ENCODE measurements at regions not wholly inside any gene's neighbourhood (a gene's known extent, or its start where the extent isn't known, plus 50 kb on each side); places are given as distances from the start of the nearest gene placed in this dataset.

- DNase-seq (ENCODE audit: low read depth in 1 of 2, low spot score in 2 of 2) (no peak), FAIRE-seq (no peak)
- CTCF ChIA-PET (ENCODE audit: partially characterized antibody) = interaction anchor here (0.6 to 1.8 kb wide), 8 partner anchors 10 to 1066 kb away, joined by 3 to 8 read pairs (median 3); no protein-coding TSS in a partner anchor
Measured at GRCh38 chr6:54003316-54003715, 107.9 kb upstream of the MLIP start.

More at GRCh38 chr6:54003316-54003715, 107.9 kb upstream of the MLIP start:
- no peak overlapping the region for H3K14ac ChIP-seq (ENCODE audit: insufficient read length)
- no peak overlapping the region for H2BK20ac ChIP-seq (ENCODE audit: low read length)
- H2BK5ac ChIP-seq (ENCODE audit: low read depth, low read length) = no peak overlapping the region
- H3K27ac ChIP-seq (ENCODE audit: low read depth, low read length) = no peak overlapping the region
- no peak overlapping the region for H3K18ac ChIP-seq (ENCODE audit: extremely low read depth, low read length)
- no peak overlapping the region for H2BK12ac ChIP-seq (ENCODE audit: low read depth, low read length)
- no peak overlapping the region for H3K4me3 ChIP-seq (ENCODE audit: extremely low read depth in 1 of 4, insufficient read depth in 2 of 4, low read depth in 3 of 4, low read length in 4 of 4)
- H3K9me3 ChIP-seq (ENCODE audit: insufficient read depth in 2 of 2, low read depth in 1 of 2, low read length in 1 of 2) = no peaks in the 10 kb centered on the region
- POLR2A ChIA-PET (ENCODE audit: partially characterized antibody) = interaction anchor here (0.7 kb wide), 1 partner anchor 190 kb away, joined by 3 read pairs; no protein-coding TSS in a partner anchor
- H4K8ac ChIP-seq (ENCODE audit: extremely low read depth, insufficient read depth, low read length) = no peak overlapping the region
- TF ChIP-seq MAX (IDR thresholded peaks at IDR 0.05) = no peak
- no peak for TF ChIP-seq KDM5A (IDR thresholded peaks at IDR 0.05; ENCODE audit: low read length)
- TF ChIP-seq JUND (IDR thresholded peaks at IDR 0.05; ENCODE audit: low read length) = no peak
- no peak for TF ChIP-seq USF2 (IDR thresholded peaks at IDR 0.05; ENCODE audit: low read length)
- TF ChIP-seq YY1 (IDR thresholded peaks at IDR 0.05; ENCODE audit: low read depth, low read length) = no peak
- no peak for TF ChIP-seq CHD1 (IDR thresholded peaks at IDR 0.05; ENCODE audit: low read depth, low read length)
- no peak for TF ChIP-seq FOSL1 (IDR thresholded peaks at IDR 0.05; ENCODE audit: insufficient read depth, low read depth, low read length)
- no peak for TF ChIP-seq POLR2A (IDR thresholded peaks at IDR 0.05; ENCODE audit: control extremely low read depth in 1 of 2, low read depth in 2 of 2, low read length in 2 of 2)
- TF ChIP-seq ATF3 (IDR thresholded peaks at IDR 0.05; ENCODE audit: insufficient read depth, low read depth, low read length) = no peak
- H3K36me3 ChIP-seq (ENCODE audit: control insufficient read depth in 2 of 4, insufficient read depth in 4 of 4, low read length in 3 of 4) = no peaks in the 10 kb centered on the region
- H2BK15ac ChIP-seq (ENCODE audit: low read length) = no peak overlapping the region
- H3K79me1 ChIP-seq (ENCODE audit: low read depth, low read length) = no peaks in the 10 kb centered on the region
- no peak overlapping the region for H3K9ac ChIP-seq (replicated peaks in 1 of 4; ENCODE audit: extremely low read depth in 1 of 4, low read depth in 3 of 4, low read length in 3 of 4)
- no peak overlapping the region for H4K5ac ChIP-seq (ENCODE audit: insufficient read length, low read depth, low read length)
- H3K56ac ChIP-seq (replicated peaks; ENCODE audit: insufficient read length, low read depth, low read length) = no peak overlapping the region
- no peaks in the 10 kb centered on the region for H3K4me1 ChIP-seq (replicated peaks in 1 of 4; ENCODE audit: control insufficient read depth in 3 of 4, insufficient read depth in 4 of 4, low read length in 3 of 4)
- no peak overlapping the region for H3K23ac ChIP-seq (ENCODE audit: insufficient read length)
- no peak overlapping the region for H2AFZ ChIP-seq (ENCODE audit: low read length)
- H4K20me1 ChIP-seq (replicated peaks in 1 of 2; ENCODE audit: control insufficient read depth in 1 of 2, insufficient read depth in 2 of 2, low read length in 2 of 2) = no peaks in the 10 kb centered on the region
- H4K91ac ChIP-seq (replicated peaks; ENCODE audit: insufficient read length, low read length) = no peak overlapping the region
- no peak overlapping the region for H2AK5ac ChIP-seq (ENCODE audit: low read depth, low read length)
- no peaks in the 10 kb centered on the region for H3K79me2 ChIP-seq (ENCODE audit: control insufficient read depth in 1 of 2, insufficient read depth in 2 of 2, low read length in 2 of 2)
- peaks cover 0 to 1% (median 0%) of the 10 kb centered on the region in 4 experiments; a peak in 1 of 7 replicates for H3K27me3 ChIP-seq (replicated peaks in 1 of 4; ENCODE audit: control insufficient read depth in 3 of 4, extremely low read depth in 1 of 4, insufficient read depth in 3 of 4, low read length in 3 of 4)
- WGBS, 2 experiments (ENCODE audit: extremely low coverage in 1 of 2, insufficient coverage in 1 of 2, insufficient read length in 1 of 2, insufficient replicate concordance in 2 of 2, low coverage in 1 of 2, low lambda C conversion rate in 2 of 2, missing lambda C conversion rate in 1 of 2) = 86% methylated on average over 1 of the region's 1 CpG; no CpG with 5 or more reads in 1 of the 2 experiments
- H3K4ac ChIP-seq (replicated peaks; ENCODE audit: insufficient read length, low read depth, low read length) = no peak overlapping the region
- no peaks in the 10 kb centered on the region for H3K23me2 ChIP-seq (ENCODE audit: low read depth, low read length)
- H3K4me2 ChIP-seq (ENCODE audit: insufficient read depth in 1 of 2, low read depth in 2 of 2, low read length in 2 of 2) = no peak overlapping the region
- H2BK120ac ChIP-seq (replicated peaks; ENCODE audit: low read depth, low read length) = no peak overlapping the region

Data from H1 (cell line).